HepG2 (cell line): ENCODE measurements at regions not wholly inside any gene's neighbourhood (a gene's known extent, or its start where the extent isn't known, plus 50 kb on each side); places are given as distances from the start of the nearest gene placed in this dataset.

Experiments
- ATAC-seq: fragments of 200-7000 bp; cut with Tn5 transposase; 3 replicates; pipeline ENCODE4 v1.9.1; 2020; ENCODE audit warnings: mild to moderate bottlenecking, moderate library complexity
- BruUV-seq: library from RNA; stranded (reverse); fragments of 400-500 nt; replicated peaks from 2 replicates; lab custom pipeline; 2021; lab: Mats Ljungman, UMichigan
- CTCF ChIA-PET: fragments of 300-600 bp; formaldehyde crosslinking; extraction: SDS; loops from one replicate; lab custom pipeline; 2021; ENCODE audit warnings: low total read pairs, inconsistent platforms, low intra/inter-chr PET ratio; lab: Yijun Ruan, JAX
- POLR2A ChIA-PET: fragments of 350-600 bp; sonication (Branson Sonifier 250); formaldehyde crosslinking; loops from one replicate; lab custom pipeline; 2020; ENCODE audit warnings: antibody characterized with exemption, inconsistent platforms; lab: Yijun Ruan, JAX
- DNase-seq: peaks from one replicate; pipeline ENCODE4 v3.0.0-alpha.2; 2015; ENCODE audit warnings: low spot score
- FAIRE-seq: peaks from 3 replicates; lab custom pipeline; 2011; peaks lifted over from hg19 to GRCh38; lab: Jason Lieb, UNC
- H2AFZ ChIP-seq: one replicate; pipeline ENCODE4 v1.6.1; 2011; ENCODE audit warnings: low read length, inconsistent platforms
- H3K27ac ChIP-seq: fragments of 300-600 bp; 3 replicates; pipeline ENCODE4 v1.8.0; 2011; ENCODE audit warnings: mixed run types, mild to moderate bottlenecking, mixed read lengths, low read length, inconsistent platforms; ENCODE audit not compliant: insufficient read depth; ENCODE audit errors: extremely low read length
- H3K27me3 ChIP-seq, 2 experiments: fragments of 200-600 bp in 1 of 2; 2 replicates in 1 of 2; 3 replicates in 1 of 2; pipeline versions ENCODE4 v1.6.0 to v1.8.0; 2011; ENCODE audit warnings: low read length in 2 of 2, mild to moderate bottlenecking in 2 of 2, moderate library complexity in 2 of 2, inconsistent platforms in 1 of 2; ENCODE audit not compliant: insufficient read depth in 2 of 2, control insufficient read depth in 1 of 2
- H3K36me3 ChIP-seq, 2 experiments: fragments of 200-600 bp in 1 of 2; replicated peaks in 1 of 2; 2 replicates in 1 of 2; 3 replicates in 1 of 2; pipeline versions ENCODE4 v1.5.1 to v1.8.0; 2011; ENCODE audit warnings: low read length in 2 of 2, inconsistent platforms in 1 of 2; ENCODE audit not compliant: insufficient read depth in 2 of 2, control insufficient read depth in 1 of 2
- H3K4me1 ChIP-seq: 2 replicates; pipeline ENCODE4 v1.5.1; 2012; ENCODE audit warnings: low read length, inconsistent platforms; ENCODE audit not compliant: insufficient read depth
- H3K4me2 ChIP-seq: 2 replicates; pipeline ENCODE4 v1.6.0; 2011; ENCODE audit warnings: low read depth, low read length, inconsistent platforms
- H3K4me3 ChIP-seq, 3 experiments: fragments of 200-600 bp in 1 of 3; sonication (generic), shearing (Covaris generic) in 1 of 3; replicated peaks in 1 of 3; 2 replicates each; pipeline ENCODE4 v1.5.1; 2011 to 2016; ENCODE audit warnings: low read length in 3 of 3, inconsistent platforms in 2 of 3, low read depth in 2 of 3, mild to moderate bottlenecking in 2 of 3, control low read depth in 1 of 3, mixed read lengths in 1 of 3; ENCODE audit not compliant: insufficient read depth in 1 of 3
- H3K79me2 ChIP-seq: one replicate; pipeline ENCODE4 v1.6.1; 2011; ENCODE audit warnings: low read length, inconsistent platforms; ENCODE audit not compliant: insufficient read depth
- H3K9ac ChIP-seq: 2 replicates; pipeline ENCODE4 v1.6.0; 2011; ENCODE audit warnings: mild to moderate bottlenecking, low read depth, low read length, inconsistent platforms; ENCODE audit not compliant: insufficient read depth
- H3K9me3 ChIP-seq: 2 replicates; pipeline ENCODE4 v1.5.1; 2012; ENCODE audit warnings: mild to moderate bottlenecking, low read length
- H4K20me1 ChIP-seq: 2 replicates; pipeline ENCODE4 v1.6.0; 2011; ENCODE audit warnings: inconsistent platforms, mild to moderate bottlenecking, low read length, moderate library complexity; ENCODE audit not compliant: insufficient read depth
- ADNP ChIP-seq: sonication (generic); formaldehyde crosslinking; IDR thresholded peaks from 2 replicates; pipeline ENCODE4 v1.4.0; 2020; ENCODE audit warnings: missing genetic modification reagents
- GABPA ChIP-seq, 2 experiments: IDR thresholded peaks; 2 replicates each; pipeline ENCODE4 v1.6.1; 2011 to 2016; ENCODE audit warnings: low read depth in 2 of 2, low read length in 1 of 2, missing biosample characterization in 1 of 2, missing genetic modification characterization in 1 of 2
- KDM5B ChIP-seq: sonication (generic); formaldehyde crosslinking; IDR thresholded peaks from 2 replicates; pipeline ENCODE4 v1.4.0; 2020; ENCODE audit warnings: missing genetic modification reagents, mild to moderate bottlenecking, borderline replicate concordance
- MIER2 ChIP-seq: IDR thresholded peaks from 2 replicates; pipeline ENCODE4 v1.6.1; 2016; ENCODE audit warnings: missing biosample characterization, missing genetic modification reagents
- NPAS2 ChIP-seq: sonication (generic); formaldehyde crosslinking; IDR thresholded peaks from 2 replicates; pipeline ENCODE4 v1.8.0; 2022; ENCODE audit warnings: mild to moderate bottlenecking, missing genetic modification reagents, borderline replicate concordance
- PAWR ChIP-seq: sonication (generic); formaldehyde crosslinking; IDR thresholded peaks from 2 replicates; pipeline ENCODE4 v1.4.0; 2020; ENCODE audit warnings: missing genetic modification reagents, mild to moderate bottlenecking, borderline replicate concordance
- PTBP1 ChIP-seq: fragments of 200-400 bp; formaldehyde crosslinking; IDR thresholded peaks from 2 replicates; pipeline ENCODE4 v1.6.1; 2018; ENCODE audit warnings: low read length, low read depth; ENCODE audit not compliant: poor library complexity, severe bottlenecking
- TCF7L2 ChIP-seq: IDR thresholded peaks from 2 replicates; pipeline ENCODE4 v1.6.1; 2011; ENCODE audit warnings: mild to moderate bottlenecking, low read depth, low read length, moderate library complexity
- TGIF2 ChIP-seq: IDR thresholded peaks from 2 replicates; pipeline ENCODE4 v1.6.1; 2016; ENCODE audit warnings: control low read depth, missing compliant biosample characterization
- ZNF205 ChIP-seq: IDR thresholded peaks from 2 replicates; pipeline ENCODE4 v1.6.1; 2018; ENCODE audit warnings: missing biosample characterization, missing genetic modification reagents
- ZNF629 ChIP-seq: sonication (generic); formaldehyde crosslinking; conservative IDR thresholded peaks from 2 replicates; pipeline ENCODE4 v1.5.0; 2020; ENCODE audit warnings: missing genetic modification reagents
- WGBS: methylation state at CpG from one replicate; pipeline ENCODE4 v1.1.6; 2017; ENCODE audit warnings: low lambda C conversion rate; 5-methylcytosine and 5-hydroxymethylcytosine counted together
- in situ Hi-C: cut with HindIII; loops from 2 replicates; pipeline ENCODE4 v1.10.0; 2017; ENCODE audit warnings: low pct_unique_long_range_greater_than_20kb; ENCODE audit not compliant: extremely low pct_ligation_motif_present
- intact Hi-C: fragments of 100-400 bp; cut with micrococcal nuclease; formaldehyde crosslinking; loops from one replicate; pipeline ENCODE4 v1.10.0; 2022; ENCODE audit not compliant: unreplicated experiment
- TF ChIP-seq, protein P1 (sequence below): sonication (generic); formaldehyde crosslinking; IDR thresholded peaks from 2 replicates; pipeline ENCODE4 v1.5.0; 2020; ENCODE audit warnings: missing genetic modification reagents, mild to moderate bottlenecking, borderline replicate concordance
- TF ChIP-seq, protein P2 (sequence below): IDR thresholded peaks from 2 replicates; pipeline ENCODE4 v1.6.1; 2016; ENCODE audit warnings: low read depth, control low read depth
- TF ChIP-seq, protein P3 (sequence below): IDR thresholded peaks from 2 replicates; pipeline ENCODE4 v1.6.1; 2016; ENCODE audit warnings: low read depth, borderline replicate concordance
- TF ChIP-seq, protein P4 (sequence below): sonication (generic); formaldehyde crosslinking; IDR thresholded peaks from 2 replicates; pipeline ENCODE4 v1.9.0; 2021; ENCODE audit warnings: missing genetic modification reagents, borderline replicate concordance

DNA sequence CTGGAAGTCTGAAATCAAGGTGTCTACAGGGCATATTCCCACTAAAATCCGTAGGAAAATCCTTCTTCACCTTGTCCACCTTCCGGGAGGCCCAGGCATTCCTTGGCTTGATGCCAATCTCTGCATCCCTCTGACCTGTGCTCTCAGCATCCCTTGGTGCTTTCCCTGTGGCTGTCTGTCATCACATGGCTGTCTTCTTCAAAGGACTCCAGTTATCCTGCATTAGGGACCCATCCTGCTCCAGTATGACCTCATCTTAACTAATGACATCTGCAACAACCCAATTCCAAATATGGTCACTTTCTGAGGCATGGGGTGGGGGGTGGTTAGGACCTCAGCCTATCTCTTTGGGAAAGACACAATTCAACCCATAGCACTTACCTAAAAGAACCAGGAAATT, 423.8 kb downstream of the IRS2 start:
- intact Hi-C loops, result no loop called here
- ChIA-PET POLR2A (no interaction called here), CTCF (no interaction called here)
- no peak for DNase-seq
- H2AFZ ChIP-seq, result no peak overlapping the region
- H3K9ac ChIP-seq, result no peak overlapping the region
- peaks cover 34% of the 10 kb centered on the region; the same call in 1 of the 2 replicates for H3K9me3 ChIP-seq
- no peaks in the 10 kb centered on the region for H3K4me1 ChIP-seq
- H4K20me1 ChIP-seq, result no peaks in the 10 kb centered on the region
- no TSS peak for BruUV-seq
- no peak for FAIRE-seq
- TF ChIP-seq GABPA (IDR thresholded peaks at IDR 0.05; ENCODE audit: low read depth, low read length), result no peak
- TF ChIP-seq GABPA (CRISPR knock-in tag; IDR thresholded peaks at IDR 0.05; ENCODE audit: low read depth), result no peak
- TF ChIP-seq, protein P1, sequence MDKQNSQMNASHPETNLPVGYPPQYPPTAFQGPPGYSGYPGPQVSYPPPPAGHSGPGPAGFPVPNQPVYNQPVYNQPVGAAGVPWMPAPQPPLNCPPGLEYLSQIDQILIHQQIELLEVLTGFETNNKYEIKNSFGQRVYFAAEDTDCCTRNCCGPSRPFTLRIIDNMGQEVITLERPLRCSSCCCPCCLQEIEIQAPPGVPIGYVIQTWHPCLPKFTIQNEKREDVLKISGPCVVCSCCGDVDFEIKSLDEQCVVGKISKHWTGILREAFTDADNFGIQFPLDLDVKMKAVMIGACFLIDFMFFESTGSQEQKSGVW (CRISPR knock-in tag), result no peak
- TF ChIP-seq TGIF2 (CRISPR knock-in tag), result no peak
- TF ChIP-seq KDM5B (CRISPR knock-in tag), result no peak
- no peak for TF ChIP-seq NPAS2 (CRISPR knock-in tag)
- TF ChIP-seq, all 625 proteins: peak for 0
- in situ Hi-C loops, result no loop called here
- no peak overlapping the region for H3K4me2 ChIP-seq
- no peaks in the 10 kb centered on the region for H3K27me3 ChIP-seq
- no peak for ATAC-seq
- H3K4me3 ChIP-seq, result no peak overlapping the region
- no peak overlapping the region for H3K27ac ChIP-seq
- 7% methylated on average over 2 of the region's 2 CpGs for WGBS
- no peaks in the 10 kb centered on the region for H3K36me3 ChIP-seq
- no peaks in the 10 kb centered on the region for H3K79me2 ChIP-seq

DNA sequence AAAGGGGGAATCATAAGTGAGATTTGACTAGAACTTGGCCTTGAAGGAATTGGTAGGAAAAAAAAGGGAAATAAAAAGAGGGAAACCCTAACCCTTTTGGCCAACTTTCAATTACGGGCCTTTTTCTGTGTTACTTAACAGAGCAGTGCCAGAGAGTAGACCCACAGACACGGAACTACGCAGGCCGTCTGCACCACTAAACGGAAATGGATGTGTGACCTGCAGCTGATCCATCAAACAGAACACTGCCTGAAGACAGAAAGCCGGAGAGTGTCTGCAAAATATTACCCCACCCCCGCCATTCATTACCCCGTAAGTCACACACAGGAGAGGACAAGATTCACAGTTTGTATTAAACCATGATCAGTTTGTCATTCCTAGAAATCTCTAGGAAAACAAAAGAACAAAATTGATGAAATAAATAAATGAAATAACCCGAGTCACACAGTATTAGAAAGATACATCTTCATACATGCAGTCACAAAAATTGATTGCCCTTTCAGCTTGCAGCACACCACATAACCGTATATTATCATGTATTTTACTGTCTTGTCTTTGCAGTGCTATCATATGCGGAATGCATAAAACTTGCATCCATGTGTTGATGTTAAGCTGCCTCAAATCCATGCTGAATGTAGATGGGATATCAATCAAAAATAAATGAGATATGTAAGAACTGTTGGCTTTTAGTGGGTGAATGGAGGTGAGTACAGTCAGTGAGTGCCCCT, 424.7 kb downstream of the IRS2 start:
- H4K20me1 ChIP-seq, result no peaks in the 10 kb centered on the region
- BruUV-seq, result no TSS peak
- no peaks in the 10 kb centered on the region for H3K27me3 ChIP-seq
- H3K79me2 ChIP-seq, result no peaks in the 10 kb centered on the region
- no peak overlapping the region for H3K4me2 ChIP-seq
- 7% methylated on average over 11 of the region's 11 CpGs for WGBS
- H3K27ac ChIP-seq, result no peak overlapping the region
- no peak overlapping the region for H3K9ac ChIP-seq
- ChIA-PET CTCF (no interaction called here), POLR2A (no interaction called here)
- H3K9me3 ChIP-seq, result peaks cover 33% of the 10 kb centered on the region; the same call in 1 of the 2 replicates
- H3K36me3 ChIP-seq, result no peaks in the 10 kb centered on the region
- no peak overlapping the region for H2AFZ ChIP-seq
- intact Hi-C loops (no loop called here), in situ Hi-C loops (no loop called here)
- H3K4me1 ChIP-seq, result no peaks in the 10 kb centered on the region
- ATAC-seq (no peak), DNase-seq (no peak), FAIRE-seq (no peak)
- H3K4me3 ChIP-seq, result no peak overlapping the region
- TF ChIP-seq ZNF629 (CRISPR knock-in tag) (no peak), MIER2 (CRISPR knock-in tag) (no peak), PAWR (CRISPR knock-in tag) (no peak), TCF7L2 (no peak), ZNF205 (CRISPR knock-in tag) (no peak), ADNP (no peak), PTBP1 (no peak)
- TF ChIP-seq, protein P2, sequence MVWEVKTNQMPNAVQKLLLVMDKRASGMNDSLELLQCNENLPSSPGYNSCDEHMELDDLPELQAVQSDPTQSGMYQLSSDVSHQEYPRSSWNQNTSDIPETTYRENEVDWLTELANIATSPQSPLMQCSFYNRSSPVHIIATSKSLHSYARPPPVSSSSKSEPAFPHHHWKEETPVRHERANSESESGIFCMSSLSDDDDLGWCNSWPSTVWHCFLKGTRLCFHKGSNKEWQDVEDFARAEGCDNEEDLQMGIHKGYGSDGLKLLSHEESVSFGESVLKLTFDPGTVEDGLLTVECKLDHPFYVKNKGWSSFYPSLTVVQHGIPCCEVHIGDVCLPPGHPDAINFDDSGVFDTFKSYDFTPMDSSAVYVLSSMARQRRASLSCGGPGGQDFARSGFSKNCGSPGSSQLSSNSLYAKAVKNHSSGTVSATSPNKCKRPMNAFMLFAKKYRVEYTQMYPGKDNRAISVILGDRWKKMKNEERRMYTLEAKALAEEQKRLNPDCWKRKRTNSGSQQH, result no peak
- TF ChIP-seq, protein P3, sequence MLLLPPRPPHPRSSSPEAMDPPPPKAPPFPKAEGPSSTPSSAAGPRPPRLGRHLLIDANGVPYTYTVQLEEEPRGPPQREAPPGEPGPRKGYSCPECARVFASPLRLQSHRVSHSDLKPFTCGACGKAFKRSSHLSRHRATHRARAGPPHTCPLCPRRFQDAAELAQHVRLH (CRISPR knock-in tag), result no peak
- TF ChIP-seq, protein P4, sequence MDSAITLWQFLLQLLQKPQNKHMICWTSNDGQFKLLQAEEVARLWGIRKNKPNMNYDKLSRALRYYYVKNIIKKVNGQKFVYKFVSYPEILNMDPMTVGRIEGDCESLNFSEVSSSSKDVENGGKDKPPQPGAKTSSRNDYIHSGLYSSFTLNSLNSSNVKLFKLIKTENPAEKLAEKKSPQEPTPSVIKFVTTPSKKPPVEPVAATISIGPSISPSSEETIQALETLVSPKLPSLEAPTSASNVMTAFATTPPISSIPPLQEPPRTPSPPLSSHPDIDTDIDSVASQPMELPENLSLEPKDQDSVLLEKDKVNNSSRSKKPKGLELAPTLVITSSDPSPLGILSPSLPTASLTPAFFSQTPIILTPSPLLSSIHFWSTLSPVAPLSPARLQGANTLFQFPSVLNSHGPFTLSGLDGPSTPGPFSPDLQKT, result no peak
